ENCODE measurements at regions not wholly inside any gene's neighbourhood (a gene's known extent, or its start where the extent isn't known, plus 50 kb on each side); places are given as distances from the start of the nearest gene placed in this dataset.

DNA sequence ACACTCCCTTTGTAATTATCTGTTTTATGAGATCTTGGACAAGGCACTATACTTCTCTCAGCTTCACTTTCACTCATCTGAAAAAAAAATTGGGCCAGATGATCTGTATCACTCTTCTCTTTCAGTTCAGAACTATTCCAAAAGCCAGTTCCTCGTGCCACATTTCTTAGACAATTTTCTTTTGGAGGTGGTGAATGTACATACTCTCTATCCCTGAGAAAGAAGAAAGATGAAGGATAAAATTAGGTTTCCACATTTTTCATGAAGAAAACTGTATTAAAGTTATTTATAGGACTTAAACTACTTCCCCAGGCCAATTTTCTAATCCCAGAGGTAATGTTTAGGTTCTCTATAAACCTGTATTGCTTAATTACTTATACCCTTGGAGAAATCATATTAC, 171.6 kb downstream of the SLC6A15 start:
- DNase-seq = no peak

DNA sequence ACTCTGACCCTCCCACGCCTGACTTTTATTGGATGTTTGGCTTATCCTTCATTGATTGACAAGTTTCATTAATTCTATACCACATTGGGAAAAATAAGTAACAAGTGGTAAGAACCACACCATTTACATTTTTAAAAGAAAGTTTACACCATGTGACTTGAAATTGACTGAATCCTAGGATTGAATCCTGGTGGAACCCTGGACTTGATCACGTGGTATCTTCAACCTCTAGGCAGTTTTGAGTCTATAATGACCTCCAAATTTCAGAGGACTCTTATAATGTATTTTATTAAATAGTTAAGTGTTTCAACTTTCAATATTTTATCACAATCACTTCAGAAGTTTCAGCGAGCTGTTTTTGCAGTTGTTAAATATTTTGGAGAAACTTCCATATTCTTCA, 172.0 kb downstream of the SLC6A15 start:
- DNase-seq = no peak

GRCh38 chr12:84738481-84738972, 174.1 kb downstream of the SLC6A15 start:
- DNase-seq = no peak

GRCh38 chr12:84732828-84733340, 179.7 kb downstream of the SLC6A15 start:
- no peak for DNase-seq

- DNase-seq = no peak
Observed at GRCh38 chr12:84730561-84731162, 181.9 kb downstream of the SLC6A15 start.

DNA sequence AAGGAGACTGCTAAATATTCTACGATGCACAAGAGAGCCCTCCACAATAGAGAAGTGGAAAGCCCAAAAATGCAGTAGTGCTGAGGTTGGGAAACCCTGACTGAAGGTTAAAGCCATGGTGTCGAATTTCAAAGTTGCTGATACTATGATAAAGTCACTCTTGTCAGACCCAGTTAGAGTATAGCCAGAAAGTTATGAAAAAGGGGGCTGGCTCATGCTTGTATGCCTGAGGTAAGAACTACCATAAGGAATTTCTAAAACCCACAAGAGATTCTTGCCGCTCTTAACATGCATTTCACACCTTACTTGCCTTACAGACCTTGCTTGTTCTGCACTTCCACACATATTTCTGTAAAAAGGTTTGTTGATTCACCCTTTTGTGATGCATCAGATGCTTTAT, 184.6 kb downstream of the SLC6A15 start:
- no peak for DNase-seq

GRCh38 chr12:84726780-84727179, 185.8 kb downstream of the SLC6A15 start:
- no peak for DNase-seq

DNA sequence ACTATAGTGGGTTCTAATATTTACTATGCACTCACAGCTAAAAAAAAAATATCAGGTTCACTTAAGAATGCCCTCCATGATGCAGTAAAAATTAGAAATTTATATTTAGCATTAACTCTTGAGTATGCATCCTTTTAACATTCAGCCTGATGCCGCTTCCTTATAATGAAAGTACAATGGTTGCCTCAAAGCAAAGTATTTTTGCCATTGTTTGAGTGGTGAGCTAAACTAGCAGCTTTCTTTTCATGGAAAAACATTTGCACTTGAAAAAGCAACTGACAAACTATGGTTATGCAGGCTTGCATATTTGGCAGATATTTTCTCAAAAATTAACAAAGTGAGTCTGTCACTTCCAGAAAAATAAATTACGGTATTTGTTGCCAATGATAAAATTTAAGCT, 188.6 kb downstream of the SLC6A15 start:
- DNase-seq = no peak

DNA sequence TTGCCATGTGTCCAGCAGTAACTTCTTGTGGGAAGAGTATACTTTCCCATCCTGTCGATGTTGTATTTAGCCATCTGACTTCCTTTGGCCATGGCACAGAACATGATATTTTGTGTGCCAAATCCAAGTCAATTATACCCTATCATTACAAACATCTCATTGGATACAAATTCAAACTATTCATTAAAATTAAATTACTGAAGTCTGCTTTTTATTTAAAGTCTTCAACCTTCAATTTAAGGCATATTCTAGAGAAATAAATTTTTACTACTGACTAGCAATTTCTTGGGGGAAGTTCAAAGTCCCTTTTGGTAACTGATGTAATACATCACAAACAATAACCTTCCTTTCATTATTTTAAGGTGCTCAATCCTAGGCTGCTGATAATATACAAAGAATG, 192.6 kb downstream of the SLC6A15 start:
- no peak for DNase-seq

- no peak for DNase-seq
Observed at GRCh38 chr12:84718906-84719305, 193.7 kb downstream of the SLC6A15 start.

- DNase-seq = no peak
Observed at GRCh38 chr12:84712747-84713146, 199.9 kb downstream of the SLC6A15 start.

DNA sequence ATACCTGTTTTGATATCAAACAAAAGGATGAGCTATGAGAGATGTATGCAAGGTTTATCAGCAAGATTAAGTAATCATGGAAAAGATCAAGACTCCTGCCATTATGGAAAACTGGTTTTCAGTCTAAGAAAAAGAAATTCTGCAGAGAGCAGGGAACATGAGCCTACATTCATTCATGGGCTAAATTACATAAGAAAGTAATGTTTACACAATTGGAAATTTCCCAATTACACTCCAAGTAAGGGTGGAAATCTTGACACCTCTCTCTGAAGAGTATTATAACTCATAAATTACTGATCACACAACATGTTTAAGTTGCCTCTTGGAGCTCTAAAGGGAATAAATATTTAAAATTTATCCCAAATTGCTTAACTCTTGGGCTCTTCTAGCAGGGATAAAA, 206.2 kb downstream of the SLC6A15 start:
- DNase-seq = no peak

- no peak for DNase-seq
Observed at GRCh38 chr12:84704856-84705255, 207.7 kb downstream of the SLC6A15 start.

DNA sequence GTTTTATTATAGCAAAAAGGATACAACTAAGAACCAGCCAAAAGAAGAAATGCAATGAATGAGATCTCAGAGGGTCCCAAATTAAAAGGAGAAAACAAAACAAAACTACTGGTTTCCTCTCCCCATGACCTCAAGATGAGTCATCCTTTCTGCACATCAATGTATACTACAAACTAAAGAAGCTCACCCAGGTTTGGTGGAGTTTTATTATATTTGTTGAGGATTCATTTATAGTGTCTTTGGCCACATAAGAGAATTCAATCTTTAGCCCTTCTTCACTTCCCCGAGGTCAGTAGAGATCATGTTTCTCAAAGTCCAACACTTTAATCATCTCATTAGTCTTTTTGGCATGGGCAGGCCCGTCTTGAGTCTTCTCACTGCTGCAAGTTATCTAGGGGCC, 210.6 kb downstream of the SLC6A15 start:
- DNase-seq = no peak

- no peak for DNase-seq
Observed at GRCh38 chr12:84701041-84701440, 211.6 kb downstream of the SLC6A15 start.

GRCh38 chr12:84698576-84699333, 213.8 kb downstream of the SLC6A15 start:
- no peak for DNase-seq

- no peak for DNase-seq
Observed at GRCh38 chr12:84696908-84697540, 215.6 kb downstream of the SLC6A15 start.

DNA sequence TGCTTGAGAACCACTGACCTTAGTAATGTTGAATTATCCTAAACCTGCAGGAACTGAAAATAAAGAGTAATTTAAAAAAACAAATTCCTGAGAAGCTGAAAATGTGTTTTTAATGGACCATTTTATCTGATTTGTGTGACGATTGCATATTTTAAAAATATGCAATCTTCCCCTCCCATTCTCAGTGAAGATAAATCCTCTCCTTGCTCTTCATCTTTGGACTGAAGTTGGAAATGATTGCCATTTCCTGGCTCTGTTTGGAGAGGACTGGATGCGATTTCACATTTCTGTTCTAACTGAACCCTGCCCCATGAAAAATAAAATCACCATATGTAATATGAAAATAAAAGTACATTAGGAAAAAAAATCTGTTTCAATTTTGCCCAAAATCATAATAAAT, 216.3 kb downstream of the SLC6A15 start:
- DNase-seq = no peak

GRCh38 chr12:84694116-84694515, 218.5 kb downstream of the SLC6A15 start:
- no peak for DNase-seq

DNA sequence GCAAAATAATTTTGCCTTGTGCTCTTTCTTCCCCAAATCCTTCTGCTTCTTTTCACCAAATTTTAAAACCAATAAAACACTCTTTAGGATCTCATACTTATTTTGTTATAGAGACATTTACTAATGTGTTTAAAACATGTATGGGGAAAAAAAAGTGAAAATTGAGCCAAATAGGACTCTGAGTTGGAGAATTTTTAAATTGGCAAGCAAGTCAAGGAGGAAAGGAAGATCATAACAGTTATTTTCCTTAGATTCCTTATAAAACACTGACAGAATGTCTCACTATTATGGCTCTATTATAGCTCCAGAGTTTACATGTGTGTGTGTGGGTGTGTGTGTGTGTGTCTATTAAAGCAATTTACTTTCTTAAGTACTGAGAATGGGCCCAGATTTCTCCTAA, 220.5 kb downstream of the SLC6A15 start:
- DNase-seq = no peak

DNA sequence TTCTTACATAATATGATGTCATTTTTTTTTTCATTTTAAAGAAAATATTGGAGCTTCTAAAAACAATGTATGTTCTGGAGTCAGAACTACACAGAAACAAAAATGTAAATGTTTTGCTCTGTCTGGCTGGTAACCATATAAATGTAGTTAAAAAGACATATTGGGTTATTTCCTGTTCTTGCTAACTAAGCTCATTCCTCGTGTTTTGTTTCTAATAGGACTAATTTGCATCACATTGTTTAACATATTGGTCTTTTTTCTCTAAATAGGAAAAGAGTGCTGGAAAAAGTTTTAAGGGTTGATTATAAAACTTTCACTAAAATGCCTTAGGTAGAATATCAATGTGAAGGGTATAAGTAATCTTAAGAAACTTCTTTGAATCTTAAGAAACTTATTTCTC, 221.3 kb downstream of the SLC6A15 start:
- no peak for DNase-seq

GRCh38 chr12:84689638-84690037, 223.0 kb downstream of the SLC6A15 start:
- no peak for DNase-seq

GRCh38 chr12:84685379-84685778, 227.2 kb downstream of the SLC6A15 start:
- DNase-seq = no peak

DNA sequence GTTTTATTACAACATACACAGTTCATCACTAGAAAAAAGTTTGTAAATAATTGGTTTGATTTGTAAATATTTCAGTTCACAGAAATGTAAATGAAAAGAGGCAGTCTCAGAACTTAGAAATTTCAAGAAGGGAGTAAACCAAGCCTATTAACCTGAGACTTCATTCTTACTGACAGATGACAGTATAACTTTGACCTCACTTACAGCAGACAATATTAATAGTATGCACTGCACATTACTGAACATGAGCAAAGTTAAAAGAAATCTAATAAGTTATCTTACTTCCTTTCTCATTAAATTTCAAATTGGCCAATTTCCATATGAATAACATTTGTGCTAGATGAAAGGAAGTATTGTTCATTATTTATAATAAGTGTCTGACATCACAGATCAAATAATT, 235.8 kb downstream of the SLC6A15 start:
- no peak for DNase-seq
